CD14-positive monocyte (primary cell): ENCODE measurements at regions not wholly inside any gene's neighbourhood (a gene's known extent, or its start where the extent isn't known, plus 50 kb on each side); places are given as distances from the start of the nearest gene placed in this dataset.

Experiments
- DNase-seq, 3 donors: peaks; one replicate each; pipeline ENCODE4 v3.0.0-alpha.2; 2011 to 2022
- H2AFZ ChIP-seq: 2 replicates; pipeline ENCODE4 v1.6.0; 2012; ENCODE audit warnings: mild to moderate bottlenecking, low read depth, low read length, inconsistent platforms; ENCODE audit not compliant: insufficient read depth, poor library complexity, severe bottlenecking
- H3K27ac ChIP-seq, 2 donors: 1 replicate in 1 of 2; 2 replicates in 1 of 2; pipeline ENCODE4 v1.5.1; 2012 to 2013; ENCODE audit warnings: low read length in 2 of 2, control low read depth in 1 of 2, inconsistent platforms in 1 of 2, low read depth in 1 of 2, mild to moderate bottlenecking in 1 of 2
- H3K27me3 ChIP-seq, 2 donors: one replicate each; pipeline versions ENCODE4 v1.6.0 to v1.6.1; 2011 to 2013; ENCODE audit warnings: low read length in 2 of 2; ENCODE audit not compliant: control insufficient read depth in 2 of 2, insufficient read depth in 2 of 2
- H3K36me3 ChIP-seq, 2 donors: replicated peaks in 1 of 2; 1 replicate in 1 of 2; 2 replicates in 1 of 2; pipeline versions ENCODE4 v1.5.1 to v1.6.1; 2012 to 2013; ENCODE audit warnings: low read length in 2 of 2, control low read depth in 1 of 2, inconsistent platforms in 1 of 2, mild to moderate bottlenecking in 1 of 2; ENCODE audit not compliant: insufficient read depth in 2 of 2, control insufficient read depth in 1 of 2
- H3K4me1 ChIP-seq, 2 donors: 1 replicate in 1 of 2; 2 replicates in 1 of 2; pipeline versions ENCODE4 v1.5.1 to v1.6.1; 2012 to 2013; ENCODE audit warnings: low read length in 2 of 2, control low read depth in 1 of 2, inconsistent platforms in 1 of 2, mild to moderate bottlenecking in 1 of 2, moderate library complexity in 1 of 2; ENCODE audit not compliant: insufficient read depth in 2 of 2, control insufficient read depth in 1 of 2
- H3K4me2 ChIP-seq: replicated peaks from 2 replicates; pipeline ENCODE3; 2012; ENCODE audit warnings: low read length, moderate library complexity, mild to moderate bottlenecking; ENCODE audit not compliant: poor library complexity, severe bottlenecking; ENCODE audit errors: extremely low read depth
- H3K4me3 ChIP-seq, 3 experiments: fragments of 200-600 bp in 1 of 3; sonication (generic) in 1 of 3; replicated peaks in 1 of 3; 1 replicate in 2 of 3; 2 replicates in 1 of 3; pipeline ENCODE4 v1.5.1; 2011 to 2013; ENCODE audit warnings: low read length in 3 of 3, mild to moderate bottlenecking in 3 of 3, control low read depth in 2 of 3, low read depth in 2 of 3, inconsistent platforms in 1 of 3, moderate library complexity in 1 of 3
- H3K79me2 ChIP-seq: 2 replicates; pipeline ENCODE4 v1.6.0; 2012; ENCODE audit warnings: mild to moderate bottlenecking, control low read depth, inconsistent platforms, low read length, moderate library complexity; ENCODE audit not compliant: insufficient read depth
- H3K9ac ChIP-seq: 2 replicates; pipeline ENCODE4 v1.6.0; 2017; ENCODE audit warnings: low read length, mild to moderate bottlenecking; ENCODE audit not compliant: insufficient read depth, poor library complexity, severe bottlenecking
- H3K9me3 ChIP-seq, 2 donors: replicated peaks in 1 of 2; 1 replicate in 1 of 2; 2 replicates in 1 of 2; pipeline versions ENCODE4 v1.5.1 to v1.6.1; 2012 to 2013; ENCODE audit warnings: low read length in 2 of 2, control low read depth in 1 of 2; ENCODE audit not compliant: control insufficient read depth in 1 of 2, insufficient read depth in 1 of 2
- H4K20me1 ChIP-seq: 2 replicates; pipeline ENCODE4 v1.6.0; 2012; ENCODE audit warnings: mild to moderate bottlenecking, low read length, control low read depth, moderate library complexity; ENCODE audit not compliant: insufficient read depth
- H3K27ac Mint-ChIP-seq, 7 donors: one replicate each; pipeline ENCODE4 v1.8.0; 2020; ENCODE audit warnings: mild to moderate bottlenecking in 7 of 7, mixed read lengths in 7 of 7, moderate library complexity in 6 of 7, inconsistent platforms in 2 of 7
- H3K27me3 Mint-ChIP-seq, 3 donors: one replicate each; pipeline ENCODE4 v1.8.0; 2021 to 2022; ENCODE audit warnings: low read depth in 3 of 3, mild to moderate bottlenecking in 3 of 3, mixed read lengths in 3 of 3, moderate library complexity in 3 of 3, inconsistent platforms in 1 of 3
- H3K36me3 Mint-ChIP-seq, 2 donors: one replicate each; pipeline ENCODE4 v1.8.0; 2020; ENCODE audit warnings: mixed read lengths in 2 of 2, inconsistent platforms in 1 of 2, mild to moderate bottlenecking in 1 of 2
- H3K4me1 Mint-ChIP-seq: one replicate; pipeline ENCODE4 v1.8.0; 2020; ENCODE audit warnings: mild to moderate bottlenecking, mixed read lengths
- H3K4me3 Mint-ChIP-seq, 2 donors: one replicate each; pipeline ENCODE4 v1.8.0; 2020; ENCODE audit warnings: mild to moderate bottlenecking in 2 of 2, mixed read lengths in 2 of 2, moderate library complexity in 1 of 2
- H3K9me3 Mint-ChIP-seq, 7 donors: one replicate each; pipeline ENCODE4 v1.8.0; 2020 to 2022; ENCODE audit warnings: mixed read lengths in 7 of 7, mild to moderate bottlenecking in 6 of 7, moderate library complexity in 6 of 7, inconsistent platforms in 2 of 7
- WGBS: methylation state at CpG from one replicate; pipeline ENCODE4 v1.1.5; 2013; ENCODE audit warnings: missing lambda C conversion rate; ENCODE audit not compliant: insufficient coverage; 5-methylcytosine and 5-hydroxymethylcytosine counted together
- intact Hi-C, 2 donors: fragments of 100-400 bp; cut with micrococcal nuclease; formaldehyde crosslinking; loops; one replicate each; pipeline versions ENCODE4 v1.15.0 to v1.15.1; 2023
- TF ChIP-seq, protein P1 (sequence below): fragments of 200-600 bp; IDR thresholded peaks from one replicate; pipeline ENCODE4 v1.8.0; 2022; ENCODE audit warnings: antibody characterized with exemption, mild to moderate bottlenecking

DNA sequence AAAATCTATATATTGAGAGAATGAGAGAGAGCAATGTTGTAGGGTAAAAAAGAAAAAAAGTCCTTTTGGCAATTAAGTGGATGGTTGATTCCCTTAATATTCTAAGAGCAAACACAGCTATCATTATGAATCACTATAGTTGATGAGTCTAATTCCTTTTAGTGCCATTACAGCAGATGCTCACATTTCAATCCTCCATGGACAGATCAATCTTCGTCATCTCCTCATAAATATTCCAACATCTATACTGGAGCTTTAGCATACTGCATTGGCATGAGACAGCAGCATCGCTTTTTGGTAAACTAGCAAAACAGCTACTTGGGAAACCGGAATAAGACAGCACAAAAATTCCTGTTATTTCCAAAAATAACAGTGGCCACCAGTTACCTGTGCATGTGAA, 796.7 kb downstream of the QKI start:
- Histone ChIP-seq H3K9me3 (peaks cover 16 to 18% of the 10 kb centered on the region in 2 donors), H3K36me3 (no peaks in the 10 kb centered on the region), H3K27ac (no peak overlapping the region), H3K79me2 (no peaks in the 10 kb centered on the region), H3K27me3 (no peaks in the 10 kb centered on the region), H4K20me1 (no peaks in the 10 kb centered on the region), H3K4me2 (no peak overlapping the region), H3K4me1 (no peaks in the 10 kb centered on the region), H2AFZ (no peak overlapping the region), H3K4me3 (no peak overlapping the region), H3K9ac (no peak overlapping the region)
- TF ChIP-seq, protein P1, sequence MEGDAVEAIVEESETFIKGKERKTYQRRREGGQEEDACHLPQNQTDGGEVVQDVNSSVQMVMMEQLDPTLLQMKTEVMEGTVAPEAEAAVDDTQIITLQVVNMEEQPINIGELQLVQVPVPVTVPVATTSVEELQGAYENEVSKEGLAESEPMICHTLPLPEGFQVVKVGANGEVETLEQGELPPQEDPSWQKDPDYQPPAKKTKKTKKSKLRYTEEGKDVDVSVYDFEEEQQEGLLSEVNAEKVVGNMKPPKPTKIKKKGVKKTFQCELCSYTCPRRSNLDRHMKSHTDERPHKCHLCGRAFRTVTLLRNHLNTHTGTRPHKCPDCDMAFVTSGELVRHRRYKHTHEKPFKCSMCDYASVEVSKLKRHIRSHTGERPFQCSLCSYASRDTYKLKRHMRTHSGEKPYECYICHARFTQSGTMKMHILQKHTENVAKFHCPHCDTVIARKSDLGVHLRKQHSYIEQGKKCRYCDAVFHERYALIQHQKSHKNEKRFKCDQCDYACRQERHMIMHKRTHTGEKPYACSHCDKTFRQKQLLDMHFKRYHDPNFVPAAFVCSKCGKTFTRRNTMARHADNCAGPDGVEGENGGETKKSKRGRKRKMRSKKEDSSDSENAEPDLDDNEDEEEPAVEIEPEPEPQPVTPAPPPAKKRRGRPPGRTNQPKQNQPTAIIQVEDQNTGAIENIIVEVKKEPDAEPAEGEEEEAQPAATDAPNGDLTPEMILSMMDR = no peak
- 89% methylated on average over 1 of the region's 3 CpGs for WGBS
- no peak for DNase-seq
- H3K36me3 Mint-ChIP-seq = no peaks in the 10 kb centered on the region
- H3K4me3 Mint-ChIP-seq = no peak overlapping the region
- H3K9me3 Mint-ChIP-seq = peaks cover 0 to 16% (median 6%) of the 10 kb centered on the region in 7 donors
- no peaks in the 10 kb centered on the region for H3K4me1 Mint-ChIP-seq
- intact Hi-C loops = no loop called here
- H3K27me3 Mint-ChIP-seq = peaks cover 0 to 3% (median 1%) of the 10 kb centered on the region in 3 donors
- H3K27ac Mint-ChIP-seq = no peak overlapping the region

DNA sequence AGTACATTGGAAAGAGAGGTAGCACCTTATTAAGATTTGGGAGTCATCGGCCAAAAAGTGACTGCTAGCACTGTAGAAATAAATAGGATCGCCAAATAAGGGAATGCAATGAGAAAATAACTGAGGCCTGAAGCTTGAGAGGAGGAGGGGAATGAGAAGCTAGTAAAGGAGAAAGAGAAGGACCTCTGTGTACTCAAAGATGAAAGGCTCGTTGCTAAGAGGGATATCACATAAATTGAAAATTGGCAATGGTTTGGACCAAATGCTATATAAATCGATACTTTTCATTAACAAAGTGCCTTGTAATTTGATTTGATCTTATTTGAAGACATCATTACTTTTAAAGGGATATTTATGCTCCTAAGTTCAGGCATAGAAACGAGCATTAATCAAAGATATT, 796.3 kb downstream of the QKI start:
- Histone ChIP-seq H2AFZ (no peak overlapping the region), H3K4me1 (no peaks in the 10 kb centered on the region), H3K27ac (no peak overlapping the region), H3K27me3 (no peaks in the 10 kb centered on the region), H3K36me3 (no peaks in the 10 kb centered on the region), H4K20me1 (no peaks in the 10 kb centered on the region), H3K4me3 (no peak overlapping the region), H3K79me2 (no peaks in the 10 kb centered on the region), H3K4me2 (no peak overlapping the region), H3K9ac (no peak overlapping the region), H3K9me3 (peaks cover 13 to 18% of the 10 kb centered on the region in 2 donors)
- WGBS = 91% methylated on average over 2 of the region's 5 CpGs
- Mint-ChIP-seq H3K27ac (no peak overlapping the region), H3K36me3 (no peaks in the 10 kb centered on the region), H3K4me3 (no peak overlapping the region), H3K27me3 (peaks cover 0 to 3% (median 1%) of the 10 kb centered on the region in 3 donors), H3K4me1 (no peaks in the 10 kb centered on the region), H3K9me3 (peaks cover 1 to 16% (median 7%) of the 10 kb centered on the region in 7 donors)
- intact Hi-C loops = no loop called here
- no peak for DNase-seq
- TF ChIP-seq, protein P1 = no peak
